ENCODE measurements at regions not wholly inside any gene's neighbourhood (a gene's known extent, or its start where the extent isn't known, plus 50 kb on each side); places are given as distances from the start of the nearest gene placed in this dataset.
"Not testable (repeated sequence)": the region's sequence is repeated elsewhere in the genome, so short reads cannot be mapped to it uniquely, and the experiment has no call there.

- DNase-seq, result no peak
Measured at GRCh38 chr13:89082623-89083022, 1411.5 kb downstream of the SLITRK5 start.

GRCh38 chr13:89088107-89088506, 1416.9 kb downstream of the SLITRK5 start:
- DNase-seq, result not testable (repeated sequence)

- DNase-seq, result no peak
Measured at GRCh38 chr13:89097994-89098393, 1426.8 kb downstream of the SLITRK5 start.

GRCh38 chr13:89113744-89114143, 1442.6 kb downstream of the SLITRK5 start:
- DNase-seq, result no peak

GRCh38 chr13:89115307-89115706, 1444.1 kb downstream of the SLITRK5 start:
- no peak for DNase-seq

GRCh38 chr13:89136678-89137077, 1465.5 kb downstream of the SLITRK5 start:
- DNase-seq, result no peak

GRCh38 chr13:89150362-89150761, 1479.2 kb downstream of the SLITRK5 start:
- DNase-seq, result no peak

- DNase-seq, result no peak
Measured at GRCh38 chr13:89153941-89154340, 1482.8 kb downstream of the SLITRK5 start.

- no peak for DNase-seq
Measured at GRCh38 chr13:89163096-89163495, 1491.9 kb downstream of the SLITRK5 start.

- no peak for DNase-seq
Measured at GRCh38 chr13:89165685-89166084, 1494.5 kb downstream of the SLITRK5 start.

- no peak for DNase-seq
Measured at GRCh38 chr13:89169951-89170350, 1498.8 kb downstream of the SLITRK5 start.

- DNase-seq, result no peak
Measured at GRCh38 chr13:89181041-89181440, 1509.9 kb downstream of the SLITRK5 start.

- DNase-seq, result no peak
Measured at GRCh38 chr13:89199138-89199537, 1528.0 kb downstream of the SLITRK5 start.

- no peak for DNase-seq
Measured at GRCh38 chr13:89204435-89204834, 1533.3 kb downstream of the SLITRK5 start.

GRCh38 chr13:89205856-89206520, 1534.8 kb downstream of the SLITRK5 start:
- DNase-seq, result no peak

GRCh38 chr13:89212186-89212585, 1541.0 kb downstream of the SLITRK5 start:
- DNase-seq, result no peak

- DNase-seq, result no peak
Measured at GRCh38 chr13:89214185-89214584, 1543.0 kb downstream of the SLITRK5 start.

- not testable (repeated sequence) for DNase-seq
Measured at GRCh38 chr13:89215319-89215718, 1544.1 kb downstream of the SLITRK5 start.

GRCh38 chr13:89217813-89218212, 1546.6 kb downstream of the SLITRK5 start:
- DNase-seq, result no peak

- no peak for DNase-seq
Measured at GRCh38 chr13:89221557-89222158, 1550.5 kb downstream of the SLITRK5 start.

GRCh38 chr13:89227356-89227755, 1556.2 kb downstream of the SLITRK5 start:
- no peak for DNase-seq

- DNase-seq, result no peak
Measured at GRCh38 chr13:89238496-89238895, 1567.3 kb downstream of the SLITRK5 start.

GRCh38 chr13:89239361-89240127, 1568.4 kb downstream of the SLITRK5 start:
- no peak for DNase-seq

- no peak for DNase-seq
Measured at GRCh38 chr13:89255844-89256406, 1584.8 kb downstream of the SLITRK5 start.
